OCI-LY7 (cell line): ENCODE measurements at regions not wholly inside any gene's neighbourhood (a gene's known extent, or its start where the extent isn't known, plus 50 kb on each side); places are given as distances from the start of the nearest gene placed in this dataset.

Experiments
- EZH2phosphoT487 ChIP-seq: fragments of 200-600 bp; sonication (generic); IDR thresholded peaks from 2 replicates; pipeline ENCODE4 v1.6.1; 2018; ENCODE audit warnings: low read depth, borderline replicate concordance, mild to moderate bottlenecking, mixed run types, antibody characterized with exemption, low read length, moderate library complexity, mixed read lengths
- TF ChIP-seq, protein P1 (sequence below): fragments of 200-600 bp; sonication (generic); conservative IDR thresholded peaks from 2 replicates; pipeline ENCODE4 v1.5.1; 2014; ENCODE audit warnings: mild to moderate bottlenecking, antibody characterized with exemption, low read length, moderate library complexity, mixed read lengths

DNA sequence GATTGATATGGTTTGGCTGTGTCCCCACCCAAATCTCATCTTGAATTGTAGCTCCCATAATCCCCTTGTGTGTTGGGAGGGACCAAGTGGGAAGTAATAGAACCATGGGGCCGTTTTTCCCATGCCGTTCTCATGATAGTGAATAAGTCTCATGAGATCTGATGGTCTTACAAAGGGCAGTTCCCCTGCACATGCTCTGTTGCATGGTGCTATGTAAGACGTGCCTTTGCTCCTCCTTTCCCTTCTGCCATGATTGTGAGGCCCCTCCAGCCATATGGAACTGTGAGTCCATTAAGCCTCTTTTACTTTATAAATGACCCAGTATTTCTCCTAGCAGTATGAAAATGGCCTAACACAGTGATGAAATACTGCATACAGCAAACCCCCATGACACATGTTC, 84.8 kb upstream of the SELENOP start:
- TF ChIP-seq, protein P1, sequence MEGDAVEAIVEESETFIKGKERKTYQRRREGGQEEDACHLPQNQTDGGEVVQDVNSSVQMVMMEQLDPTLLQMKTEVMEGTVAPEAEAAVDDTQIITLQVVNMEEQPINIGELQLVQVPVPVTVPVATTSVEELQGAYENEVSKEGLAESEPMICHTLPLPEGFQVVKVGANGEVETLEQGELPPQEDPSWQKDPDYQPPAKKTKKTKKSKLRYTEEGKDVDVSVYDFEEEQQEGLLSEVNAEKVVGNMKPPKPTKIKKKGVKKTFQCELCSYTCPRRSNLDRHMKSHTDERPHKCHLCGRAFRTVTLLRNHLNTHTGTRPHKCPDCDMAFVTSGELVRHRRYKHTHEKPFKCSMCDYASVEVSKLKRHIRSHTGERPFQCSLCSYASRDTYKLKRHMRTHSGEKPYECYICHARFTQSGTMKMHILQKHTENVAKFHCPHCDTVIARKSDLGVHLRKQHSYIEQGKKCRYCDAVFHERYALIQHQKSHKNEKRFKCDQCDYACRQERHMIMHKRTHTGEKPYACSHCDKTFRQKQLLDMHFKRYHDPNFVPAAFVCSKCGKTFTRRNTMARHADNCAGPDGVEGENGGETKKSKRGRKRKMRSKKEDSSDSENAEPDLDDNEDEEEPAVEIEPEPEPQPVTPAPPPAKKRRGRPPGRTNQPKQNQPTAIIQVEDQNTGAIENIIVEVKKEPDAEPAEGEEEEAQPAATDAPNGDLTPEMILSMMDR = no peak
- no peak for TF ChIP-seq EZH2phosphoT487
